GM21825 (cell line): ENCODE measurements at regions not wholly inside any gene's neighbourhood (a gene's known extent, or its start where the extent isn't known, plus 50 kb on each side); places are given as distances from the start of the nearest gene placed in this dataset.
"Not testable (repeated sequence)": the region's sequence is repeated elsewhere in the genome, so short reads cannot be mapped to it uniquely, and the experiment has no call there.

ENCODE experiments used
- ATAC-seq: cut with Tn5 transposase; IDR thresholded peaks from one replicate; pipeline ENCODE4 v1.9.1; 2021; ENCODE audit warnings: mild to moderate bottlenecking, moderate library complexity; ENCODE audit not compliant: unreplicated experiment

- no peak for ATAC-seq
These were observed 759.3 kb upstream of the AUTS2 start for GRCh38 chr7:68839014-68839413.

- no peak for ATAC-seq
These were observed 757.3 kb upstream of the AUTS2 start for GRCh38 chr7:68840991-68841390.

GRCh38 chr7:68843985-68844384 is 754.3 kb upstream of the AUTS2 start:
- not testable (repeated sequence) for ATAC-seq

- no peak for ATAC-seq
These were observed 751.4 kb upstream of the AUTS2 start for GRCh38 chr7:68846811-68847325.

GRCh38 chr7:68853254-68853653 is 745.0 kb upstream of the AUTS2 start:
- ATAC-seq = no peak

- no peak for ATAC-seq
These were observed 740.7 kb upstream of the AUTS2 start for GRCh38 chr7:68857571-68857970.

GRCh38 chr7:68858497-68858896 is 739.8 kb upstream of the AUTS2 start:
- no peak for ATAC-seq

GRCh38 chr7:68861171-68861570 is 737.1 kb upstream of the AUTS2 start:
- no peak for ATAC-seq

GRCh38 chr7:68862261-68862660 is 736.0 kb upstream of the AUTS2 start:
- no peak for ATAC-seq

GRCh38 chr7:68862736-68863135 is 735.5 kb upstream of the AUTS2 start:
- ATAC-seq = no peak

GRCh38 chr7:68865351-68866199 is 732.7 kb upstream of the AUTS2 start:
- no peak for ATAC-seq

GRCh38 chr7:68866200-68866570 is 732.1 kb upstream of the AUTS2 start:
- no peak for ATAC-seq

- not testable (repeated sequence) for ATAC-seq
These were observed 731.6 kb upstream of the AUTS2 start for GRCh38 chr7:68866721-68867120.

GRCh38 chr7:68868978-68869377 is 729.3 kb upstream of the AUTS2 start:
- ATAC-seq = no peak

GRCh38 chr7:68873616-68874015 is 724.7 kb upstream of the AUTS2 start:
- no peak for ATAC-seq

- no peak for ATAC-seq
These were observed 722.4 kb upstream of the AUTS2 start for GRCh38 chr7:68875857-68876256.

GRCh38 chr7:68887116-68887515 is 711.2 kb upstream of the AUTS2 start:
- ATAC-seq = not testable (repeated sequence)

GRCh38 chr7:68888971-68889385 is 709.3 kb upstream of the AUTS2 start:
- no peak for ATAC-seq

- ATAC-seq = no peak
These were observed 706.0 kb upstream of the AUTS2 start for GRCh38 chr7:68892236-68892635.

- ATAC-seq = no peak
These were observed 704.9 kb upstream of the AUTS2 start for GRCh38 chr7:68893411-68893810.

GRCh38 chr7:68899156-68899555 is 699.1 kb upstream of the AUTS2 start:
- ATAC-seq = not testable (repeated sequence)

GRCh38 chr7:68900096-68900495 is 698.2 kb upstream of the AUTS2 start:
- no peak for ATAC-seq

- no peak for ATAC-seq
These were observed 693.6 kb upstream of the AUTS2 start for GRCh38 chr7:68904630-68905029.
